ENCODE measurements at regions not wholly inside any gene's neighbourhood (a gene's known extent, or its start where the extent isn't known, plus 50 kb on each side); places are given as distances from the start of the nearest gene placed in this dataset.
"Not testable (repeated sequence)": the region's sequence is repeated elsewhere in the genome, so short reads cannot be mapped to it uniquely, and the experiment has no call there.

- no peak for TF ChIP-seq CTCF (IDR thresholded peaks at IDR 0.05)
- H3K4me3 Mint-ChIP-seq = no peak overlapping the region
- peaks cover 24% of the 10 kb centered on the region for H3K9me3 Mint-ChIP-seq
- no peak for DNase-seq
- H3K4me1 Mint-ChIP-seq (ENCODE audit: low read depth) = peaks cover 9% of the 10 kb centered on the region
- peaks cover 28% of the 10 kb centered on the region for H3K36me3 Mint-ChIP-seq (ENCODE audit: low read depth)
- H3K27me3 Mint-ChIP-seq (ENCODE audit: insufficient read depth) = no peaks in the 10 kb centered on the region
- H3K27ac Mint-ChIP-seq = no peak overlapping the region
Measured at GRCh38 chr10:52578871-52579405, 193.6 kb downstream of the MBL2 start.

- not testable (repeated sequence) for DNase-seq; H3K27me3 Mint-ChIP-seq (ENCODE audit: insufficient read depth); H3K4me3 Mint-ChIP-seq; H3K27ac Mint-ChIP-seq; H3K4me1 Mint-ChIP-seq (ENCODE audit: low read depth)
- peaks cover 38% of the 10 kb centered on the region for H3K36me3 Mint-ChIP-seq (ENCODE audit: low read depth)
- H3K9me3 Mint-ChIP-seq = peaks cover 37% of the 10 kb centered on the region
Measured at GRCh38 chr10:52581636-52582035, 190.9 kb downstream of the MBL2 start.

DNA sequence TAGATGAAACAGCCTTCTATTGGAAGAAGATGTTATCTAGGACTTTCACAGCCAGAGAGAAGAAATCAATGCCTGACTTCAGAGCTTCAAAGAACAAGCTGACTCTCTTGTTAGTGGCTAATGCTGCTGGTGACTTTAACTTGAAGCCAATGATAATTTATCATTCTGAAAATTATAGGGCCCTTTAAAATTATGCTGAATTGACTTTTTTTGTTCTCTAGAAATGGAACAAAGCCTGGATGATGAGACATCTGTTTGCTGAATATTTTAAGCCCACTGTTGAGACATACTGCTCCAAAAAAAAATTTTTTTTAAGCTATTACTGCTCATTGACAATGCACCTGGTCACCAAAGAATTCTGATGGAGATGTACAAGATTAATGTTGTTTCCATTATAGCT is 189.2 kb downstream of the MBL2 start:
- no peak for DNase-seq
- no peak for TF ChIP-seq CTCF (IDR thresholded peaks at IDR 0.05)
- Mint-ChIP-seq H3K4me3 (no peak overlapping the region), H3K27me3 (ENCODE audit: insufficient read depth) (no peaks in the 10 kb centered on the region), H3K27ac (no peak overlapping the region), H3K9me3 (peaks cover 48% of the 10 kb centered on the region), H3K4me1 (ENCODE audit: low read depth) (peaks cover 8% of the 10 kb centered on the region), H3K36me3 (ENCODE audit: low read depth) (peaks cover 50% of the 10 kb centered on the region)

DNA sequence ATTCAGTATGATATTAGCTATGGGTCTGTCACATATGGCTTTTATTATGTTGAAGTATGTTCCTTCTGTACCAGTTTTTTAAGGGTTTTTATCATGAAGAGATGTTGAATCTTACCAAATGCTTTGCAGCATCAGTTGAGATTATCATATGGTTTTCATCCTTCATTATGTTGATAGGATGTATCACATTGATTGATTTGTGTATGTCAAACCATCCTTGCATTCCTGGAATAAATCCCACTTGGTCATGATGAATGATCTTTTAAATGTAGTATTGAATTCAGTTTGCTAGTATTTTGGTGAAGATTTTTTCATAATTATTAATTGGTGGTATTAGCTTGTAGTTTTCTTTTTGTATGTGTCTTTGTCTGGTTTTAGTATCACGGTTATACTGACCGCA is 185.9 kb downstream of the MBL2 start:
- peaks cover 31% of the 10 kb centered on the region for H3K36me3 Mint-ChIP-seq (ENCODE audit: low read depth)
- no peak for TF ChIP-seq CTCF (IDR thresholded peaks at IDR 0.05)
- H3K27me3 Mint-ChIP-seq (ENCODE audit: insufficient read depth) = no peaks in the 10 kb centered on the region
- H3K27ac Mint-ChIP-seq = no peak overlapping the region
- H3K9me3 Mint-ChIP-seq = peaks cover 32% of the 10 kb centered on the region
- DNase-seq = no peak
- H3K4me3 Mint-ChIP-seq = no peak overlapping the region
- H3K4me1 Mint-ChIP-seq (ENCODE audit: low read depth) = no peaks in the 10 kb centered on the region

- no peaks in the 10 kb centered on the region for H3K9me3 Mint-ChIP-seq
- no peak for DNase-seq
- no peaks in the 10 kb centered on the region for H3K27me3 Mint-ChIP-seq (ENCODE audit: insufficient read depth)
- TF ChIP-seq CTCF (IDR thresholded peaks at IDR 0.05) = no peak
- peak overlapping the region; percentile 80 for H3K4me3 Mint-ChIP-seq
- H3K4me1 Mint-ChIP-seq (ENCODE audit: low read depth) = peaks cover 18% of the 10 kb centered on the region
- peak overlapping the region; percentile 75 for H3K27ac Mint-ChIP-seq
- no peaks in the 10 kb centered on the region for H3K36me3 Mint-ChIP-seq (ENCODE audit: low read depth)
Measured at GRCh38 chr10:52597189-52597863, 175.3 kb downstream of the MBL2 start.

GRCh38 chr10:52598936-52599335 is 173.6 kb downstream of the MBL2 start:
- no peak overlapping the region for H3K27ac Mint-ChIP-seq
- H3K9me3 Mint-ChIP-seq = no peaks in the 10 kb centered on the region
- DNase-seq = no peak
- no peaks in the 10 kb centered on the region for H3K36me3 Mint-ChIP-seq (ENCODE audit: low read depth)
- no peak for TF ChIP-seq CTCF (IDR thresholded peaks at IDR 0.05)
- no peak overlapping the region for H3K4me3 Mint-ChIP-seq
- no peaks in the 10 kb centered on the region for H3K27me3 Mint-ChIP-seq (ENCODE audit: insufficient read depth)
- H3K4me1 Mint-ChIP-seq (ENCODE audit: low read depth) = peaks cover 18% of the 10 kb centered on the region
